HEK293T (cell line): ENCODE measurements at regions not wholly inside any gene's neighbourhood (a gene's known extent, or its start where the extent isn't known, plus 50 kb on each side); places are given as distances from the start of the nearest gene placed in this dataset.

Experiments
- BHLHE40 ChIP-seq: fragments of 450-650 bp; IDR thresholded peaks from 2 replicates; pipeline ENCODE4 v1.6.1; 2016; ENCODE audit warnings: mild to moderate bottlenecking, moderate library complexity, borderline replicate concordance
- FOXM1 ChIP-seq: fragments of 450-650 bp; IDR thresholded peaks from 2 replicates; pipeline ENCODE4 v1.6.1; 2017; ENCODE audit warnings: mild to moderate bottlenecking, borderline replicate concordance
- HDGF ChIP-seq: fragments of 450-650 bp; IDR thresholded peaks from 2 replicates; pipeline ENCODE4 v1.6.1; 2017; ENCODE audit warnings: antibody characterized with exemption, borderline replicate concordance
- NFRKB ChIP-seq: fragments of 450-650 bp; IDR thresholded peaks from 2 replicates; pipeline ENCODE4 v1.6.1; 2016; ENCODE audit warnings: mild to moderate bottlenecking, moderate library complexity
- SP1 ChIP-seq: fragments of 450-650 bp; IDR thresholded peaks from 2 replicates; pipeline ENCODE4 v1.6.1; 2017
- SUZ12 ChIP-seq: fragments of 450-650 bp; IDR thresholded peaks from 2 replicates; pipeline ENCODE4 v1.6.1; 2016; ENCODE audit warnings: mild to moderate bottlenecking
- ZNF384 ChIP-seq: fragments of 450-650 bp; IDR thresholded peaks from 2 replicates; pipeline ENCODE4 v1.6.1; 2016

- TF ChIP-seq SP1, result no peak
- TF ChIP-seq FOXM1, result no peak
- TF ChIP-seq ZNF384, result no peak
- TF ChIP-seq NFRKB, result no peak
- TF ChIP-seq HDGF, result no peak
- no peak for TF ChIP-seq BHLHE40
- TF ChIP-seq SUZ12, result no peak
Measured at GRCh38 chr1:10851024-10852013, 54.9 kb upstream of the CASZ1 start.
